ENCODE measurements at regions not wholly inside any gene's neighbourhood (a gene's known extent, or its start where the extent isn't known, plus 50 kb on each side); places are given as distances from the start of the nearest gene placed in this dataset.

- H3K4me3 ChIP-seq (ENCODE audit: low read length in 3 of 3), result no peak overlapping the region
- no peak for TF ChIP-seq CTCF (IDR thresholded peaks at IDR 0.05; ENCODE audit: borderline replicate concordance, extremely low read depth, insufficient read depth)
- H3K27me3 ChIP-seq (ENCODE audit: control insufficient read depth, insufficient read depth, low read length), result no peaks in the 10 kb centered on the region
- H3K27ac ChIP-seq (ENCODE audit: low read depth in 2 of 2, low read length in 2 of 2), result no peak overlapping the region
- no peaks in the 10 kb centered on the region for H3K9me3 ChIP-seq (ENCODE audit: control insufficient read depth in 2 of 3, insufficient read depth in 1 of 3, low read length in 3 of 3)
- DNase-seq (no peak), FAIRE-seq (no peak)
- no peaks in the 10 kb centered on the region for H3K36me3 ChIP-seq (ENCODE audit: control insufficient read depth in 2 of 3, insufficient read depth in 3 of 3, low read length in 3 of 3)
- H3K9ac ChIP-seq (ENCODE audit: low read length in 3 of 3), result no peak overlapping the region
- intact Hi-C loops (cut with DNase I), result no loop called here
- no peaks in the 10 kb centered on the region for H3K4me1 ChIP-seq (ENCODE audit: control insufficient read depth in 2 of 3, insufficient read depth in 2 of 3, low read depth in 1 of 3, low read length in 3 of 3)
Measured at GRCh38 chr7:113367041-113367586, 248.8 kb upstream of the SMIM30 start.

GRCh38 chr7:113366122-113366521 lies 247.8 kb upstream of the SMIM30 start:
- Histone ChIP-seq H3K36me3 (ENCODE audit: control insufficient read depth in 2 of 3, insufficient read depth in 3 of 3, low read length in 3 of 3) (no peaks in the 10 kb centered on the region), H3K9ac (ENCODE audit: low read length in 3 of 3) (no peak overlapping the region), H3K27me3 (ENCODE audit: control insufficient read depth, insufficient read depth, low read length) (no peaks in the 10 kb centered on the region), H3K4me1 (ENCODE audit: control insufficient read depth in 2 of 3, insufficient read depth in 2 of 3, low read depth in 1 of 3, low read length in 3 of 3) (no peaks in the 10 kb centered on the region), H3K4me3 (ENCODE audit: low read length in 3 of 3) (no peak overlapping the region), H3K9me3 (ENCODE audit: control insufficient read depth in 2 of 3, insufficient read depth in 1 of 3, low read length in 3 of 3) (no peaks in the 10 kb centered on the region), H3K27ac (ENCODE audit: low read depth in 2 of 2, low read length in 2 of 2) (no peak overlapping the region)
- DNase-seq, result no peak
- intact Hi-C loops (cut with DNase I), result no loop called here
- no peak for FAIRE-seq
- no peak for TF ChIP-seq CTCF (IDR thresholded peaks at IDR 0.05; ENCODE audit: borderline replicate concordance, extremely low read depth, insufficient read depth)

- no peak overlapping the region for H3K4me3 ChIP-seq (ENCODE audit: low read length in 3 of 3)
- H3K36me3 ChIP-seq (ENCODE audit: control insufficient read depth in 2 of 3, insufficient read depth in 3 of 3, low read length in 3 of 3), result no peaks in the 10 kb centered on the region
- H3K27ac ChIP-seq (ENCODE audit: low read depth in 2 of 2, low read length in 2 of 2), result no peak overlapping the region
- H3K27me3 ChIP-seq (ENCODE audit: control insufficient read depth, insufficient read depth, low read length), result no peaks in the 10 kb centered on the region
- no peaks in the 10 kb centered on the region for H3K4me1 ChIP-seq (ENCODE audit: control insufficient read depth in 2 of 3, insufficient read depth in 2 of 3, low read depth in 1 of 3, low read length in 3 of 3)
- no peak overlapping the region for H3K9ac ChIP-seq (ENCODE audit: low read length in 3 of 3)
- no peak for FAIRE-seq
- no peak for DNase-seq
- H3K9me3 ChIP-seq (ENCODE audit: control insufficient read depth in 2 of 3, insufficient read depth in 1 of 3, low read length in 3 of 3), result no peaks in the 10 kb centered on the region
- no peak for TF ChIP-seq CTCF (IDR thresholded peaks at IDR 0.05; ENCODE audit: borderline replicate concordance, extremely low read depth, insufficient read depth)
- intact Hi-C loops (cut with DNase I), result no loop called here
Measured at GRCh38 chr7:113349339-113349738, 231.0 kb upstream of the SMIM30 start.

- no peak for TF ChIP-seq CTCF (IDR thresholded peaks at IDR 0.05; ENCODE audit: borderline replicate concordance, extremely low read depth, insufficient read depth)
- no peak overlapping the region for H3K4me3 ChIP-seq (ENCODE audit: low read length in 3 of 3)
- no peak overlapping the region for H3K27ac ChIP-seq (ENCODE audit: low read depth in 2 of 2, low read length in 2 of 2)
- H3K9ac ChIP-seq (ENCODE audit: low read length in 3 of 3), result no peak overlapping the region
- FAIRE-seq, result no peak
- H3K4me1 ChIP-seq (ENCODE audit: control insufficient read depth in 2 of 3, insufficient read depth in 2 of 3, low read depth in 1 of 3, low read length in 3 of 3), result no peaks in the 10 kb centered on the region
- no peaks in the 10 kb centered on the region for H3K27me3 ChIP-seq (ENCODE audit: control insufficient read depth, insufficient read depth, low read length)
- H3K36me3 ChIP-seq (ENCODE audit: control insufficient read depth in 2 of 3, insufficient read depth in 3 of 3, low read length in 3 of 3), result no peaks in the 10 kb centered on the region
- H3K9me3 ChIP-seq (ENCODE audit: control insufficient read depth in 2 of 3, insufficient read depth in 1 of 3, low read length in 3 of 3), result no peaks in the 10 kb centered on the region
- DNase-seq, result no peak
- intact Hi-C loops (cut with DNase I), result no loop called here
Measured at GRCh38 chr7:113339661-113340060, 221.3 kb upstream of the SMIM30 start.

All from kidney (tissue), 13 donors.